GM06990 (cell line): ENCODE measurements at regions not wholly inside any gene's neighbourhood (a gene's known extent, or its start where the extent isn't known, plus 50 kb on each side); places are given as distances from the start of the nearest gene placed in this dataset.

Experiments used
- DNase-seq: peaks from one replicate; pipeline ENCODE4 v3.0.0-alpha.2; 2011; ENCODE audit not compliant: insufficient read length; ENCODE audit errors: extremely low read depth
- H3K27me3 ChIP-seq: replicated peaks from 2 replicates; pipeline ENCODE4 v1.6.0; 2011; ENCODE audit warnings: low read length; ENCODE audit not compliant: control insufficient read depth, insufficient read depth
- H3K36me3 ChIP-seq: 2 replicates; pipeline ENCODE4 v1.5.1; 2011; ENCODE audit warnings: low read length; ENCODE audit not compliant: control insufficient read depth, insufficient read depth
- H3K4me3 ChIP-seq: replicated peaks from 2 replicates; pipeline ENCODE4 v1.5.1; 2011; ENCODE audit warnings: low read depth, mild to moderate bottlenecking, control low read depth, low read length
- TF ChIP-seq, protein P1 (sequence below): IDR thresholded peaks from 2 replicates; pipeline ENCODE4 v1.5.1; 2011; ENCODE audit warnings: low read length, control low read depth, mild to moderate bottlenecking, inconsistent platforms; ENCODE audit not compliant: insufficient read depth, poor library complexity, severe bottlenecking

DNA sequence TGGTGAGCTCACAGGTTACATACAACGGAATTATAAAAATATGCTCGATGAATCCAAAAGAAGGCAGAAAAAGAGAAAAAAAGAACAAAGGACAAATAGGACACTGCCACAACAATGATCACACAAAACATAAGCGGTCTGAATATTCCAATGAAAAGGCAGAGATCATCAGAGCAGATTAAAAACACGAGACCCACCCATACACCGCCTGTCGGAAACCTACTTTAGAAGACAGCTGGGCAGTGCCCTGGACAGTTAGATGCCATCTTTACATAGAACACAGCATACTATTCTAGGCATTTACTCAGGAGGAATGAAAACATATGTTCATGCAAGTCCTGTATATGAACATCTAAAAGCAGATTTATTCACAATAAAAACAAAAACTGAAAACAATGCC is 204.1 kb downstream of the TTLL2 start:
- Histone ChIP-seq H3K4me3 (no peak overlapping the region), H3K36me3 (no peaks in the 10 kb centered on the region), H3K27me3 (no peaks in the 10 kb centered on the region)
- DNase-seq: no peak
- TF ChIP-seq, protein P1, sequence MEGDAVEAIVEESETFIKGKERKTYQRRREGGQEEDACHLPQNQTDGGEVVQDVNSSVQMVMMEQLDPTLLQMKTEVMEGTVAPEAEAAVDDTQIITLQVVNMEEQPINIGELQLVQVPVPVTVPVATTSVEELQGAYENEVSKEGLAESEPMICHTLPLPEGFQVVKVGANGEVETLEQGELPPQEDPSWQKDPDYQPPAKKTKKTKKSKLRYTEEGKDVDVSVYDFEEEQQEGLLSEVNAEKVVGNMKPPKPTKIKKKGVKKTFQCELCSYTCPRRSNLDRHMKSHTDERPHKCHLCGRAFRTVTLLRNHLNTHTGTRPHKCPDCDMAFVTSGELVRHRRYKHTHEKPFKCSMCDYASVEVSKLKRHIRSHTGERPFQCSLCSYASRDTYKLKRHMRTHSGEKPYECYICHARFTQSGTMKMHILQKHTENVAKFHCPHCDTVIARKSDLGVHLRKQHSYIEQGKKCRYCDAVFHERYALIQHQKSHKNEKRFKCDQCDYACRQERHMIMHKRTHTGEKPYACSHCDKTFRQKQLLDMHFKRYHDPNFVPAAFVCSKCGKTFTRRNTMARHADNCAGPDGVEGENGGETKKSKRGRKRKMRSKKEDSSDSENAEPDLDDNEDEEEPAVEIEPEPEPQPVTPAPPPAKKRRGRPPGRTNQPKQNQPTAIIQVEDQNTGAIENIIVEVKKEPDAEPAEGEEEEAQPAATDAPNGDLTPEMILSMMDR: no peak

DNA sequence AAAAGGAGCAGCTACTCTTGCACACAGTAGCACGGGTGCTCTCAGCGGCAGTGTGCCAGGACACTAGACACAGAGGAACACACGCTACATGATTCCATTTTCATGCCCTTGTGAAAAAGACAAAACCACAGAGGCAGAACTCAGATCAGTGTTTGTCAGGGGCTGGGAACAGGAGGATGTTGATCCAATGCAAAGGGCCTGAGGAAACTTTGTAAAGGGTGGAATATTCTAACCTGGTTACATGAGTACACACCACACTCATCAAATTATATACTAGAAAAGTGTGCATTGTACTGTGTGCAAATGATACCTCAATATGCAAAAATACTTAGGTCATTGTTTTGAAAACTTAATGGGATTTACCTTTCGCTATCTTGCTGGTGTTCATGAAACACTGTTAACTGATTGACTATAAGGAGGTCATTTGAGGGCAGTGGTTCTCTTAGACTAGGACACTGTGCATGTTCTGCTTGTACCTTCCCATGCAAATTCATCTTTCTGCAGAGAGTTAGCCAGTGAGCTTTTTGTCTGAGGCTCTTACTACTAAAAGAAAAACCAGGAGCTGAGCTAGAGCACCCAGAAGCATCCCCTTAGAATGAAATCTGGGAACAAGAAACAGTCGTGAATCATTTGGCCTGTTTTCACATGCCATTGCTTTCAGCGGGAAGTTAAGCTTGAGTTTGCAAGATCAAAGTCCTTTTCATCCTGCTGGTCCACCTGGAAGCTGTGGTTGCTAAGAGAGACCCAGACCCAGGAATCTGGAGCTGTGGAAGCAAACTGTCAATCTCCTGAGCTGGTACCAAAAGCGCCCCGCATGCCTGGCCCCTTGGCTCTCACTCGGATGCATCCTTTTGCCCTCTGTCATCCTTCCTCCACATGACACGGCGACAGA is 204.8 kb downstream of the TTLL2 start:
- no peaks in the 10 kb centered on the region for H3K36me3 ChIP-seq
- no peak for DNase-seq
- no peak overlapping the region for H3K4me3 ChIP-seq
- TF ChIP-seq, protein P1: no peak
- H3K27me3 ChIP-seq: no peaks in the 10 kb centered on the region

DNA sequence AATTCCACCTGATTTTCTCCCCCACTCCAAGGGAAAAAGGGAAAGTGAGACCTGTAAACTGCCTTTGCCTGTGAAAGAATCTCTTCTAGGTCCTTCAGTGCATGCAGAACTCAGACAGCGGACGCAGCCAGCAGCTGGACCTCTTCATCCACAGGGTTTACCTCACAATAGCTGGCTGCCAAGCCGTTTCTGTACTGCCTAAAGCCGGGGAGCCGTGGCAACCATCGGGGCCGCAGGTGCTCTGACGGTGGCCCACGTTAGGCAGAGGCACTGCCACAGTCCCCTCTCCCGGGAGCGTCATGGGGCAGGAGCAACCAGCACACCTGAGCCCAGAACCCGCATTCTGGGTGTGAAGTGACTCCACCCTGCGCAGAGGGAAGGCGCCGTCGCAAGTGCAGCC is 206.1 kb downstream of the TTLL2 start:
- no peak for DNase-seq
- Histone ChIP-seq H3K36me3 (no peaks in the 10 kb centered on the region), H3K27me3 (no peaks in the 10 kb centered on the region), H3K4me3 (no peak overlapping the region)
- TF ChIP-seq, protein P1: no peak

DNA sequence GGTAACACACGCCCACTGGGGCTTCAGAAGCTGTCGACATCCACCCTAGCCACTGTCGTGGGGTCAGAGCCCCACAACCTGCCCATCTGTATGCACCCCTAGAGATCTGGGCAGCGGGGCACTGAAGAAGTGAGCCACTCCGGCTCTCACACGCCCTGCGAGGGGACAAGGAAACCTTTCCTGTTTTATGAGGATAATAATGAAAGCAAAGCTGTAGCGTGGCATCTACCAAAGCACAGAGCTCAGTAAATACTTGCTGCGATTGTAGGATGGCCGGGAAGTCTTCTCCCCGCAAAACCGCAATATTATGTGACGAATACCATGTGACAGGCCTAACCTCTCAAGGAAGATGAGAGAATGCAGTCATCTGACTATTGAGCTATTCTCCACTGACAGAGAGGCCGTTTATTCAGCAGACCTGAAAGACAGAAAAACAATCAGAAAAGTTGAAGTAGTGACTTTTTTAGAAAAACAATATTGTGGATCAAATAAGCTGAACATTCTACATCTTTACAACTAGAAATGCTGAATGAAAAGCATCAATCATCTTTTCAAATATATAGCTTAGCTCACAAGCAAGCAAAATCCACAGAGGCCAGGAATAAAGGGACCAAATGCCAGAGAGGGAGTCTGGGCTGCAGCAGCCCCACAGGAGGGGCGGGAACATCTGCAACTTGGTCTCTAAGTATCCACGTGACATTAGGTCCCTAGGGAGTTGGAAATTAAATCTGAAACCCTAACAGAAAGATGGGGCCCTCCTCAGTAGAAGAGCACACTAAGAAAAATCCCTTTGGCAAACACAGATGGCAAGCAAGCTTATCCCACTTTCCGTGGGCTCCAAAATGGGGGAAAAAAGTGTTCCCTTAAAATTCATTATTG is 207.8 kb downstream of the TTLL2 start:
- Histone ChIP-seq H3K27me3 (no peaks in the 10 kb centered on the region), H3K36me3 (no peaks in the 10 kb centered on the region), H3K4me3 (no peak overlapping the region)
- DNase-seq: no peak
- TF ChIP-seq, protein P1: no peak

DNA sequence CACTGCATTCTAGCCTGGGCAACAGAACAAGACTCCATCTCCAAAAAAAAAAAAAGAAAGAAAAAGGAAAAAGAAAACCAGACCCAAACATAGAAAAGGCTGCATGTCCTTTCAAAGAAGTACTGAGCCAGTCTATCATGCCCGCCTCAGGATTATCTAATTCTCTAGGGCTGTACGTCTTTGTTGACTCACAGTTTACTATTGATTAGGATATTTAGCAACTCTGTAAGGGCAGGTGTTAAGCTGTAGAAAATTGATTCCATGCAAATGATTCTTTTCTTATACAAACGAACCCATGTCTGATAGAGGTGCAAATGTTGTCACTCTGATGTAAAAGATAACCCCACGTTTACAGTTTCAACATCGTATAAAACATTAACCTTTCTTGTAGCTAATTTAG is 209.0 kb downstream of the TTLL2 start:
- TF ChIP-seq, protein P1: no peak

More for the DNA sequence above, 209.0 kb downstream of the TTLL2 start:
- Histone ChIP-seq H3K36me3 (no peaks in the 10 kb centered on the region), H3K27me3 (no peaks in the 10 kb centered on the region), H3K4me3 (no peak overlapping the region)
- no peak for DNase-seq
